ENCODE measurements at regions not wholly inside any gene's neighbourhood (a gene's known extent, or its start where the extent isn't known, plus 50 kb on each side); places are given as distances from the start of the nearest gene placed in this dataset.
A peak's percentile ranks its signal among the peaks of the same experiment; 100 is the strongest.
"Not testable (repeated sequence)": the region's sequence is repeated elsewhere in the genome, so short reads cannot be mapped to it uniquely, and the experiment has no call there.

DNA sequence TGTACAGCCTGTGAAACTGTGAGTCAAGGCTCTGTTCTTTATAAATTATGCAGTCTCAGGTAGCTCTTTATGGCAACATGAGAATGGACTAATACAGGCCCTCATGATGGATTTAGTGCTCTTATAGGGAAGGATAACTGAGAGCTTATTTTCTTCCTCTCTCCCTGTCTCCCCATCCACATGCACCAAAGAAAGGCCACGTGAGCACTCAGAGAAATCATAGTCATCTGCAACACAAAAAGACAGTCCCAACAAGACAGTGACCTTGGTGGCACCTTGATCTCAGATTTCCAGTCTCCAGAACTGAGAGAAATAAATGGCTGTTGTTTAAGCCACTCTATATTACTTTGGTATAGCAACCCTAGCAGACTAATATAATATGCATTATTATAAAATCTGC is 2133.6 kb upstream of the ACO1 start:
- no peak for DNase-seq (ENCODE audit: low read depth in 4 of 4, low spot score in 3 of 4)

DNA sequence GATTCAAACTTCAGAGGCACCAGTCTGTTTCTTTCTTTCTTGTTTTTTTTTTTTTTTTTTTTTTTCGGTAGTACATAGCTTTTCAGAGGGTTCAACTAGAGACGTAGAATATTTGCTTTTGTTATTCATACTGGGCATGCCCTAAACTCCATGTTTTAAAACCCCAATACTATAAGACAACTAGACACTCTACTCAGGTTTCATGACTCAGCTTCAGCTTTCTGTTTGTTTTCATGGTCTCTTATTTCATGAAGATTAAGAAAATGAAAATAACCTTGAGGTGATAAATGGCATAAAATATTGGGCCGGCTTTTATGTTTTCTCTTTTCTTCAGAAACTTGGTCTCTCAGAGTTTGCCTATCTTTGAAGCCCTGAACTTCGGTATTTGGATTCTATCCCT is 2126.3 kb upstream of the ACO1 start:
- no peak for DNase-seq (ENCODE audit: low read depth in 4 of 4, low spot score in 3 of 4)

DNA sequence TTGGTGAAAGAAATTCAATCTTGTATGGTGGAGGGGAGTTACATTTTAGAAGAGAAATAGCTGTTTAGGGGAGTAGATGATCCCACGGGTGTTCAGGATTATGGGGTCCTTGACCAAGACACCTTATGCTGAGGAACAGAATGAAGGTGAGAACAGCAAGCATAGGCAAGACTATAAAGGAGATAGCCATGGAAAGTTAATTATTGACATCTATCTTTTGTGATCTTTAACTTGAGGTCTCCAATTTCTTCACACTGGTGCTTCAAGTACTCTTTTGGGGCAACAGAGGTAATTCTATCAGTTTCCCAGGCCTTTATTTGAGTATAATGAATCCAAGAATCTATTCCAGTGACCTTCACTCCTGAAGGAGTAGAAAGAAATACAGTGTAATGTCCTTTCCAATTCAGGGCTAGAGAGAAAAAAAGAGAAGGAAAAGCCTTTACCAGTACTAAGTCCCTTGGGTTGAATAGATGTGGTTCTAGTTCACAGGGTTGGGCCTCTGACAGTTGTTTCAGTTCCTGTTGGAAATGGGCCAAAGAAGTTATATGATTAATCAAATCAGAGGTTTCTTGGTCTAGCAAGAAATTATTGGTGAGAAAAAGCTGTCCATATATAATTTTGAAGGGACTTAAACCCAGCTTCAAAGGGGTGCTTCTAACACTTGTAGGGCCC is 2104.1 kb upstream of the ACO1 start:
- DNase-seq (ENCODE audit: low read depth in 4 of 4, low spot score in 3 of 4), result no peak

DNA sequence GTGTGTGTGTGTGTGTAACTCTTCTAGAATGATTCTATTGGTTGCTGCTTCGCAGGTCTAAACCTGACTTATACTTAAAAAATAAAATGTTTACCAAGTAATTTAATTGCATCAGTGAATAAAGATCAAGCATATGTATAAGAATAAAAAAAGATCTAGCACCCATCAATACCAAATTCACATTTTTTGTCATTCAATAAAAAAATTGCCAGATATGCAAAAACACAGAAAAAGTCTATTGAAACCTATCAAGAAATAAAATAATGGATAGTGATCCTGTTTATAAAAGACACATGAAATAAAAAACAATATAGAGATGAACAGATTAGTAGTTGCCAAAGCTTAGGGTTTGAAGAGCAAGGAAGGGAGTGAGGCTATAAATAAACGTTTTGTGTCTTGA is 2095.0 kb upstream of the ACO1 start:
- no peak for DNase-seq (ENCODE audit: low read depth in 4 of 4, low spot score in 3 of 4)

DNA sequence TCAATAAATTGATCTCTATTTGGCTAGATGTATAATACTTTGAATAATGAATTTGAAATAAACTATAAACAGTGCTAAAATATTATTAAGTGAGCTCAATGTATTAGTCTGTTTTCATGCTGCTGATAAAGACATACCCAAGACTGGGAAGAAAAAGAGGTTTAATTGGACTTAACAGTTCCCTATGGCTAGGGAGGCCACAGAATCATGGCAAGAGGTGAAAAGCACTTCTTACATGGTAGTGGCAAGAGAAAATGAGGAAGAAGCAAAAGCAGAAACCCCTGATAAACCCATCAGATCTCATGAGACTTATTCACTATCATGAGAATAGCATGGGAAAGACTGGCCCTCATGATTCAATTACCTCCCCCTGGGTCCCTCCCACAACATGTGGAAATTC is 2092.4 kb upstream of the ACO1 start:
- DNase-seq (ENCODE audit: low read depth in 4 of 4, low spot score in 3 of 4), result not testable (repeated sequence)

DNA sequence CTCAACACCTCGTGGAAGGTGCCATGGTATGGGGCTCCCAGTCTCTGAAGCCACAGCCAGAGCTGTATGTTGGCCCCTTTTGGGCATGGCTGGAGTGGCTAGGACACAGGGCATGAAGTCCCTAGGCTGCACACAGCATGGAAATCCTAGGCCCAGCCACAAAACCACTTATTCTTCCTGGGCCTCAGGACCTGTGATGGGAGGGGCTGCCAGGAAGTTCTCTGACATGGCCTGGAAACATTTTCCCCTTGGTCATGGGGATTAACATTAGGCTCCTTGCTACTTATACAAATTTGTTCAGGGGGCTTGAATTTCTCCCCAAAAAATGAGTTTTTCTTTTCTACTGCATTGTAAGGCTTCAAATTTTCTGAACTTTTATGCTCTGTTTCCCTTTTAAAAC is 2091.2 kb upstream of the ACO1 start:
- DNase-seq (ENCODE audit: low read depth in 4 of 4, low spot score in 3 of 4), result no peak

DNA sequence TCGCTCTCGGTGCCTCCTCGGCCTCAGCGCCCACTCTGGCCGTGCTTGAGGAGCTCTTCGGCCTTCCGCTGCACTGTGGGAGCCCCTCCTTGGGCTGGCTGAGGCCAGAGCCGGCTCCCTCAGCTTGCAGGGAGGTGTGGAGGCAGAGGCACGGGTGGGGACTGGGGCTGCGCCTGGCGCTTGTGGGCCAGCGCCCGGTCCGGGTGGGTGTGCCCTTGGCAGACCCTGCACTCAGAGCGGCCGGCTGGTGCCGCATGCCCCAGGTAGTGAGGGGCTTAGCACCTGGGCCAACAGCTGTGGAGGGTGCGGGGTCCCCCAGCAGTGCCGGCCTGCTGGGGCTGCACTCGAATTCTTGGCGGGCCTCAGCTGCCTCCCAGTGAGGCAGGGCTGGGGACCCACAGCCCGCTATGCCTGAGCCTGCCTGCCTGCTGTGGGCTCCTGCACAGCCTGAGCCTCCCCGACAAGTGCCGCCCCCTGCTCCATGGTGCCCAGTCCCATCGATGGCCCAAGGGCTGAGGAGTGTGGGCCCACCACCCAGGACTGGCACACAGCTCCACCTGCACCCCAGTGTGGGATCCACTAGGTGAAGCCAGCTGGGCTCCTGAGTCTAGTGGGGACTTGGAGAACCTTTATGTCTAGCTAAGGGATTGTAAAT is 2085.2 kb upstream of the ACO1 start:
- DNase-seq (ENCODE audit: low read depth in 4 of 4, low spot score in 3 of 4), result no peak

DNA sequence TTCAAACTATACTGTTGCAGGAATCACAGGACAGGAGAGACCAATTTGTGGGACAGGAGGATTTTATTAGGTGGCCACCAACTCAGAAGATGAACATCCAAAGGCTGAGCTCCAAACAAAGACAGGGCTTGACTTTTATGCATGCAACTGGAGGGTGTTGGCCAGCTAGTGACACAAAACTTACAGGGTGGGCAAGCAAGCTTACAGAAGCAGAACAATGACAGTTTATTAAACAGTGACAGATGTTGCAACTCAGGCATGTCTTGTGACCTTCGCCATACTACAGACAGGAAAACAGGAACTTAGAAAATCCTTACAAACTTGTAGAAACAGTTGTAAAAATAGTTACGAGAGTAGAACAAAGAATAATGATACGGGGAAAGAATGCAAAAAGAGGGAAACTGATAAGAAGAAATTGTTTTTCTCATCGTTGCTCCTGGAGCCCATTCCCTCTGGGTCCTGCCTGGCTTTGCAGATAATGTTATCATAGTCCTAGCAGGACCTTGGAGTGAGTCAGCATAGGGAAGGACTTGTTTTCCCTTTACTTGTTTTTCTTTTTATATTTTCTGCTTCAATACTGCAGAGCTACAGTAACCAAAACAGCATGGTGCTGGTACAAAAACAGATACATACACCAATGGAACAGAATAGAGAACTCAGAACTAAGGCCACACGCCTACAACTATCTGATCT is 2083.0 kb upstream of the ACO1 start:
- DNase-seq (ENCODE audit: low read depth in 4 of 4, low spot score in 3 of 4), result peak in 1 of 4 donors; percentile 3

DNA sequence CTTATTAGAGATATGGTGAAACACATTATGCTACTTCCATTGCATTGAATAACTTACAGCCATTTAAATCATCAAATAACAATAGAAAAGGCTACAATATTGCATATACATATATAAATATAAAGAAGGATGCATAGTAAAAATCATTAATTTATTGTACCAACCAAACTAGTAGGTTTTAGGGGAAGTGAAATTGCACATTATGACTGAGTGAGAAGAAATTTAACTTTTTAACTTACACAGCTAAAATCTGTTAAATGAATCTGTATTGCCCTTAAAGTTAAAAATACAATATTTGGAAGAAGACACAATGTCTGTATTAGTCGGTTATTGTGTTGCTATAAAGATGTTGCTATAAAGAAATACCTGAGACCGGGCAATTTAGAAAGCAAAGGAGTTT is 2073.7 kb upstream of the ACO1 start:
- DNase-seq (ENCODE audit: low read depth in 4 of 4, low spot score in 3 of 4), result no peak

DNA sequence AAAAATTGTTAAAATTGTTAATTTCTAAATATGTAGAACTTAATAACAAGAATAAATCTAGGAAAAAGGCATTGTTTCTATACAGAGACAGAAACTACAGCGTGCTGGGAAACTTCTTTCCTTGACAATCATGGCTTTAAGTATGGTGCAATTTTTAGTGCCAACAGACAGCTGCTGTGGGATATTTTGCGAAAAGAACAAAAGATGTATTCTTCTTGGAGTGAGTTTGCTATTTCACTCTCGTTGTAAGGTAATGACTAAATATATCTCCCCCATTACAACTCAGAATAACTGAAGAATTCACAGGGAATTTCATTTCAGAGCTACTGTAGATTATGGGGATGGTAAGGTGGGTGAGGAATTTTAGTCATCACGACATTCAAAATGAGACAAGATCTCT is 2055.0 kb upstream of the ACO1 start:
- DNase-seq (ENCODE audit: low read depth in 4 of 4, low spot score in 3 of 4), result no peak

DNA sequence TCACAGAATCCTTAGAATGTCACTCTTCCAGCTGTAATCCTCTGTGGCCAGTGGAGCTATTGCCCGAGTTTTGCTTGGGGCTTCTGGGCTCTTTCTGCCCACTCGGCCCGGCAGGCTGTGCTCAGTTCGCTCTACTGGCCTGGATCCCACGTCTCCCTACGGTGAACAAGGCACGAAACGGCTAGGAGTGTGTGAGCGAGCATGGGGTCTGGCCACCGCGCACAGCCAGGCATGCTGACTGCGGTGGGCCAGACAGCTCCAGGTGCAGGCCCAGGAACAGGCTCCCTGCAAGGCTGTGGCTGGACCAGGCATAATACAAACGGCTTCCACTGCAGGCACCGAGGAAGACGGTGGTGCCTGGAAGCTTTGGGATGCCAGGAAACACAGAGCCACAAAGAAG is 2035.5 kb upstream of the ACO1 start:
- DNase-seq (ENCODE audit: low read depth in 4 of 4, low spot score in 3 of 4), result no peak

DNA sequence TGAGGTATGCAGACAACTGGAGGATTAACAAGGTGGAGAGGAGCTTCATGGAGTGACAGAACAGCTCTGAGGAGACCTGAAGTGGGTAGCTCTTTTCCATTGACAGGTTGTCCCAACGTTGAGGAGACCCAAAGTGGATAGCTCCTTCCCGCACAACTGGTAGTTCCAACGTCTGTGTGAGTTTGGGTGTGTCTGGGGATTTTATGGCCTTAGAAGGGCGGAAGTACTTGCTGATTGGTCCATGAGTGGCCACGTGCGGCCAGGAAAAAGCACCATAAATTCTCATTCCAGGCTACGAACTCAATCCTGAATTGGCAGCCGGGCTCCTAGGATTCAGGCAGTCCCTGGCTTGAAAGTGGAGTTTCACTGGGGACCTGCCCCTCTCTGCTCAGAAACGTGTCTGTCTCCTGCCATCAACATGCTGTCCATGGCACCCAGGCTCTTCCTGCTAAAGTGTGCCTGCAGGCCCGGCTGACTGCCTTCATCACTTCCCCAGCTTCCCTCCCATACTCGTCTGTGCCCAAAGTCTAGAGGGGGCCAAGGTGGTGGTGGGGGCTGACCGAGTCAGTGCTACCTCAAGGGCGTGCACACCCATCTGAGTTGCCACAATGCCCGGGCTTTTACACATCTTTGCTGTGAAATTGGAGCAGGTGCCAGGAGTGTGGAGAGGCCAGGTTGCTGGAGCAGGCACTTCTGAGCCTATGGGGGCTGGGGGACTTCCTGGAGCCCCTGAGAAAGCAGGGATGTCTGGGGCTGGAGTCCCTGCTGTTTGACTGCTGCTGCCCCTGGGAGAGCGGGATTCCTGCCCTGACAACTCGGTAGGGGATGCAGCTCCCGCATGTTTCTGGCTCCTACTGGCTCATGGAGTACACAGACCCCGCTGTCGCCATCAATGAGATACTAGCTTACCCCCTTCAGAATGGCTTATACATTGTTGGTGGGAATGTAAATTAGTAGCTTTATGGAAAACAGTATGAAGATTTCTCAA is 2034.6 kb upstream of the ACO1 start:
- no peak for DNase-seq (ENCODE audit: low read depth in 4 of 4, low spot score in 3 of 4)

DNA sequence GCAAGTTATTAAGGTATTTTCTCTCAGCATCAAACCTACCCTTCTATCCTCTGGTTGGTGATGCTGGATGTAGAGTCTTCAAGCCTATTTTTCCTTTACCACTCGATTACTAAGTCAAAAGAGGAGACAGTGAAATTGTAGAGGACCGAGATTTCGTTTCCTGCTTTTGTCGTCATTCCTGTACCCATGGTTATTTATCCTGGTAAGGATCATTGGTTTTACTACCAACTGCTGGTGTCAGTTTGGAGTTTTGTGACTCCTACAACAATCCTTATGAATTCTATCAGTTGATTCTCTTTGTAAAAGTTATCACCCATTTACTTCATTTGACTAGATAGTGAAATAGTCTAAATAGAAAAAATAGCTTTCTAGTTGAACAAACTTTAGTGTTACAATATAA is 2028.2 kb upstream of the ACO1 start:
- DNase-seq (ENCODE audit: low read depth in 4 of 4, low spot score in 3 of 4), result peak in 2 of 4 donors; percentile 5 to 14

DNA sequence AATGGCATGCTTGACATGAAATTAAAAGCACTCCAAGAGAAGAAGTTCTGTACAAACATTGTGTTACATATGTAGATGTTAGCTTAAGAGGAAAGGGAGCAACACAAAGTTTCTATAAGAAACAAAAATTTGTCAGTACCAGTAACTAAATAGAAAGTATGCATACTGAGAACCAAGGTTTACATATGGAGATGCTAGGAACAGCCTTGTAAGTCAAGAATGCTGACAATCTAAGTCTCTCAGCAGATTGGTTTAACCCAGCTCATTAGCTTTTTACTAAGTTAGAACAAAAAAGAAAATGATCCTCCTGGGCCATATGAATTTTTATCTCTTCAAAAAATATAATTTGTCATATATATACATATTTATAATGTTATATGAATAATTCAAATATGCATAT is 2022.1 kb upstream of the ACO1 start:
- no peak for DNase-seq (ENCODE audit: low read depth in 4 of 4, low spot score in 3 of 4)

DNA sequence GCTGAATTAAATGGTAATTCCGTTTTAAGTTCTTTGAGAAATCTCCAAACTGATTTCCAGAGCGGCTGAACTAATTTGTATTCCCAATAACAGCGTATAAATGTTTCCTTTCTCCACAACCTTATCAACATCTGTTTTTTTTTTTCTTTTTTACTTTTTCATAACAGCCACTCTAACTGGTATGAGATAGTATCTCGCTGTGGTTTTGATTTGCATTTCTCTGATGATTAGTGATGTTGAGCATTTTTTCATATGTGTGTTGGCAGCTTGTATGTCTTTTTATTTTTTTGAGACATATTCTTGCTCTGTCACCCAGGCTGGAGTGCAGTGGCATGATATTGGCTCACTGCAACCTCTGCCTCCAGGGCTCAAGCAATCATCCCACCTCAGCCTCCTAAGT is 2018.3 kb upstream of the ACO1 start:
- DNase-seq (ENCODE audit: low read depth in 4 of 4, low spot score in 3 of 4), result not testable (repeated sequence)

DNA sequence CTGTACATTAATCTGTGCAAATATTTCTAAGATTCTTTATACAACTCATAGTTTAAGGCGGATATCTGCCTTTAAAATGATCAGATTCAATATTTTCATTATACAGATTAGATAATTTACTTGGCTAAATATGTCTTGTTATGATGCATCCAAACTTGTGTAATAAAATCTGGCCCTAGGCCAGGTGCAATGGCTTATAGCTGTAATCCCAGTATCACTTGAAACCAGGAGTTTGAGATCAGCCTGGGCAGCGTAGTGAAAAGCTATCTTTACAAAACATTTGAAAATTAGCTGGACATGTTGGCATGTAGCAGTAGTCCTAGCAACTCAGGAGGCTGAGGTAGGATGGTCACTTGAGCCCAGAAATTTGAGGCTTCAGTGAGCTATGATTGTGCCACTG is 2002.2 kb upstream of the ACO1 start:
- DNase-seq (ENCODE audit: low read depth in 4 of 4, low spot score in 3 of 4), result no peak

DNA sequence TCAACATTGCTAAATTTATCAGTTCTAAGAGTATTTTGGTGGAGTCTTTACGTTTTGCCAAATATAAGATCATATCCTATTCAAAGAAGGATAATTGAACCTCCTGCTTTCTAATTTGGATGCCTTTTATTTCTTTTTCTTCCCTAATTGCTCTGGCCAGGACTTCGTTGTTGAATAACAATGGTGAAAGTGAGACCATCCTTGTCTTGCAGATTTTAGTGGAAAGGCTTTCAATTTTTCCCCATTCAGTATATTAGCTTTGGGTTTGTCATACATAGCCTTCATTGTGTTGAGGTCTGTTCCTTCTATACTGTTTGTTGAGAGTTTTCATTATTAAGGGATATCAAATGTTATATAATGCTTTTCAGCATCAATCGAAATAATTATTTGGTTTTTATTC is 1974.2 kb upstream of the ACO1 start:
- DNase-seq (ENCODE audit: low read depth in 4 of 4, low spot score in 3 of 4), result no peak

DNA sequence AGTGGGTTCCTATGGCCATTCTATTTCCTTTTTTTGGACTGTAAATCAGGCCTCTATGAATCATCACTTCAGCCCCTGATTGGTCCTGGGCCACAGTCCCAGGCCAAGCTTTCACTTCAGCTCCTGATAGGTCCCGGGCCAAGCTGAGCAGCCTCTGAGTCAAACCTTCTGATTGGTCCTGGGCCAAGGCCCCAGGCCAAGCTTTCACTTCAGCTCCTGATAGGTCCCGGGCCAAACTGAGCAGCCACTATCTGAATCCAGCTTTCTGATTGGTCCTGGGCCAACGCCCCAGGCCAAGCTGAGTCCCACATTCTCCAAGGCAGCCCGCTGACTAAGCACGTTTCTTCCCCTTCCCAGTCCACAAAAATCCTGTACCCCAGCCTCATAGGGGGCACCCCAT is 1972.9 kb upstream of the ACO1 start:
- no peak for DNase-seq (ENCODE audit: low read depth in 4 of 4, low spot score in 3 of 4)

DNA sequence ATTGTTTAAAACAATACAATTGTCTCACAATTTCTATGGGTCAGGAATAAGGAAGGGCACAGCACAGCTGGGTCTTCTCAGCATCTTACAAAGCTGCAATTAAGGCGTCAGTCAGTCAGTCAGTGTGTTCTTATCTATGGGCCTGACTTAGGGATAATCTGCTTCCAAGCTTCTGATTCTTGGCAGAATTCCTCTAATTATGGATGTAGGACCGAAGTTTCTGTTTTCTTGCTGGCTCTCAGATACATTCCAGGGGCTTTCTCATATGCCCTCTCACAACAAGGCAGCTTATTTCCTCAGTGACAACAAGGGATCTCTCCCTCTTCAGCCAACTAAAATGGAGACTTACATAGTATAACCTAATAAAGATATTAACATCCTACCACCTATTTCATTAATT is 1925.3 kb upstream of the ACO1 start:
- no peak for DNase-seq (ENCODE audit: low read depth in 4 of 4, low spot score in 3 of 4)

DNA sequence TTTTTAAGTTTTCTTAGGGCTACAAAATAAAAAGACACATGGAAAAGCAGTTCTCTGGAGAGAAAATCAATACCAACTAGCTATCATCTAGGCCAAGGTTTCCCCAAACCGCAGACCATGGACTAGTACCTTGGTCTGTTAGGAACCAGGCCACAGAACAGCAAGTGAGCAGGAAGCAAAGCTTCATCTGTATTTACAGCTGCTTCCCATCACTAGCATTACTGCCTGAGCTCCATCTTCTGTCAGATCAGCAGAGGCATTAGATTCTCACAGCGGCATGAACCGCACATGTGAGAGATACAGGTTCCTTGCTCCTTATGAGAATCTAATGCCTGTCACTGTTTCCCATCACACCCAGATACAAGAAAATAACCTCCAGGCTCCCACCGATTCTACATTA is 1907.6 kb upstream of the ACO1 start:
- DNase-seq (ENCODE audit: low read depth in 4 of 4, low spot score in 3 of 4), result no peak

DNA sequence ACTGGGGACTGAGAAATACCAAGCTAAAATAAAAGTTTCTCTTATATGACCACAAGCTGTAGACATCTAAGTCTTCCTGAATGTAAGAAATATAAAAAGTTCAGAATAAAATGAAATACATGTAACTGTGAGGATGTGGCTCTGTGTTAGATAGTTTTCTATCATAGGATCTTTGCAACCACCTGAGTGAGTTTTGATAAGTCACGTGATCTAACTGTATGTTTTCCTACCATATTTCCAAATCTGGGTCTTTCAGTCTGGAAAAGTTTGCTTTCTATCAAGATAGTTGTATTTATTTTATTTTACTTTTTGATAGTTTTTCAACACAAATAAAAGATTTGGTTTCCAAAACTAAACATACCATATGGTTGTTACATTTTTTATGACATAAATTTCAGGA is 1905.8 kb upstream of the ACO1 start:
- no peak for DNase-seq (ENCODE audit: low read depth in 4 of 4, low spot score in 3 of 4)

All from left renal pelvis (tissue), 4 donors.